K562 (cell line): ENCODE measurements at regions not wholly inside any gene's neighbourhood (a gene's known extent, or its start where the extent isn't known, plus 50 kb on each side); places are given as distances from the start of the nearest gene placed in this dataset.

ENCODE experiments used
- CHD4 ChIP-seq: fragments of 200-600 bp; sonication (generic); IDR thresholded peaks from 3 replicates; pipeline ENCODE4 v1.6.1; 2012; ENCODE audit warnings: low read depth, mild to moderate bottlenecking, mixed read lengths, low read length, inconsistent platforms; ENCODE audit not compliant: insufficient read depth, insufficient replicate concordance, poor library complexity, severe bottlenecking
- CREM ChIP-seq: IDR thresholded peaks from 2 replicates; pipeline ENCODE4 v1.6.1; 2014; ENCODE audit warnings: antibody characterized with exemption, low read depth
- FOXM1 ChIP-seq, 2 experiments: fragments of 450-650 bp in 1 of 2; sonication (generic) in 1 of 2; formaldehyde crosslinking in 1 of 2; IDR thresholded peaks; 2 replicates each; pipeline versions ENCODE4 v1.6.1 to v1.9.0; 2017 to 2022; ENCODE audit warnings: low read depth in 2 of 2, mild to moderate bottlenecking in 2 of 2, missing genetic modification reagents in 1 of 2, moderate library complexity in 1 of 2
- NR3C1 ChIP-seq: sonication (generic); formaldehyde crosslinking; IDR thresholded peaks from 2 replicates; pipeline ENCODE4 v1.8.1; 2022; ENCODE audit warnings: missing genetic modification reagents
- STAT5A ChIP-seq: IDR thresholded peaks from 2 replicates; pipeline ENCODE4 v1.6.1; 2012; ENCODE audit warnings: low read length, inconsistent platforms, borderline replicate concordance
- ZNF740 ChIP-seq, 3 experiments: fragments of 200-800 bp in 1 of 3; sonication (Bioruptor generic) in 1 of 3; sonication (generic) in 1 of 3; formaldehyde crosslinking in 1 of 3; IDR thresholded peaks; 2 replicates each; pipeline versions ENCODE4 v1.6.1 to v1.8.0; 2016 to 2022; ENCODE audit warnings: mild to moderate bottlenecking in 2 of 3, missing compliant biosample characterization in 2 of 3, missing genetic modification characterization in 2 of 3, missing genetic modification reagents in 1 of 3
- ZNF76 ChIP-seq: fragments of 250-450 bp; sonication (Bioruptor Pico); IDR thresholded peaks from 2 replicates; pipeline ENCODE4 v1.4.0; 2020; ENCODE audit warnings: mild to moderate bottlenecking, moderate library complexity, borderline replicate concordance
- ZZZ3 ChIP-seq: fragments of 450-650 bp; IDR thresholded peaks from 2 replicates; pipeline ENCODE4 v1.6.1; 2016; ENCODE audit warnings: antibody characterized with exemption, mild to moderate bottlenecking, moderate library complexity
- TF ChIP-seq, protein P1 (sequence below), 3 experiments: IDR thresholded peaks in 2 of 3; conservative IDR thresholded peaks in 1 of 3; 2 replicates each; pipeline ENCODE4 v1.5.1; 2011 to 2012; ENCODE audit warnings: low read length in 3 of 3, mild to moderate bottlenecking in 3 of 3, control low read depth in 2 of 3, improper control_type of control experiment in 1 of 3, inconsistent platforms in 1 of 3, low read depth in 1 of 3, mixed read lengths in 1 of 3, moderate library complexity in 1 of 3; ENCODE audit not compliant: insufficient read depth in 2 of 3
- TF ChIP-seq, protein P2 (sequence below): conservative IDR thresholded peaks from 2 replicates; pipeline ENCODE4 v1.6.1; 2011; ENCODE audit warnings: low read depth, mild to moderate bottlenecking, low read length; ENCODE audit not compliant: control insufficient read depth
- TF ChIP-seq, protein P3 (sequence below), 2 experiments: fragments of 450-650 bp; formaldehyde crosslinking in 1 of 2; IDR thresholded peaks; 2 replicates each; pipeline versions ENCODE4 v1.4.0 to v1.6.1; 2014 to 2020; ENCODE audit warnings: mild to moderate bottlenecking in 2 of 2, borderline replicate concordance in 1 of 2, low read depth in 1 of 2

GRCh38 chr20:19952392-19952791 is 64.8 kb upstream of the NAA20 start:
- no peak for TF ChIP-seq NR3C1 (CRISPR knock-in tag)
- TF ChIP-seq CHD4 = no peak
- TF ChIP-seq, protein P1, sequence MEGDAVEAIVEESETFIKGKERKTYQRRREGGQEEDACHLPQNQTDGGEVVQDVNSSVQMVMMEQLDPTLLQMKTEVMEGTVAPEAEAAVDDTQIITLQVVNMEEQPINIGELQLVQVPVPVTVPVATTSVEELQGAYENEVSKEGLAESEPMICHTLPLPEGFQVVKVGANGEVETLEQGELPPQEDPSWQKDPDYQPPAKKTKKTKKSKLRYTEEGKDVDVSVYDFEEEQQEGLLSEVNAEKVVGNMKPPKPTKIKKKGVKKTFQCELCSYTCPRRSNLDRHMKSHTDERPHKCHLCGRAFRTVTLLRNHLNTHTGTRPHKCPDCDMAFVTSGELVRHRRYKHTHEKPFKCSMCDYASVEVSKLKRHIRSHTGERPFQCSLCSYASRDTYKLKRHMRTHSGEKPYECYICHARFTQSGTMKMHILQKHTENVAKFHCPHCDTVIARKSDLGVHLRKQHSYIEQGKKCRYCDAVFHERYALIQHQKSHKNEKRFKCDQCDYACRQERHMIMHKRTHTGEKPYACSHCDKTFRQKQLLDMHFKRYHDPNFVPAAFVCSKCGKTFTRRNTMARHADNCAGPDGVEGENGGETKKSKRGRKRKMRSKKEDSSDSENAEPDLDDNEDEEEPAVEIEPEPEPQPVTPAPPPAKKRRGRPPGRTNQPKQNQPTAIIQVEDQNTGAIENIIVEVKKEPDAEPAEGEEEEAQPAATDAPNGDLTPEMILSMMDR (IDR thresholded peaks at IDR 0.05 in 2 of 3, conservative IDR thresholded peaks at IDR 0.05 in 1 of 3; ENCODE audit: insufficient read depth in 2 of 3, low read depth in 1 of 3, low read length in 3 of 3) = no peak
- no peak for TF ChIP-seq STAT5A
- TF ChIP-seq ZNF740 (CRISPR knock-in tag; IDR thresholded peaks at IDR 0.05) = no peak
- no peak for TF ChIP-seq ZNF740 (tag; IDR thresholded peaks at IDR 0.05)
- TF ChIP-seq ZNF76 (CRISPR knock-in tag) = no peak
- no peak for TF ChIP-seq FOXM1 (IDR thresholded peaks at IDR 0.05; ENCODE audit: low read depth)
- TF ChIP-seq FOXM1 (CRISPR knock-in tag; IDR thresholded peaks at IDR 0.05; ENCODE audit: low read depth) = no peak
- TF ChIP-seq, protein P2, sequence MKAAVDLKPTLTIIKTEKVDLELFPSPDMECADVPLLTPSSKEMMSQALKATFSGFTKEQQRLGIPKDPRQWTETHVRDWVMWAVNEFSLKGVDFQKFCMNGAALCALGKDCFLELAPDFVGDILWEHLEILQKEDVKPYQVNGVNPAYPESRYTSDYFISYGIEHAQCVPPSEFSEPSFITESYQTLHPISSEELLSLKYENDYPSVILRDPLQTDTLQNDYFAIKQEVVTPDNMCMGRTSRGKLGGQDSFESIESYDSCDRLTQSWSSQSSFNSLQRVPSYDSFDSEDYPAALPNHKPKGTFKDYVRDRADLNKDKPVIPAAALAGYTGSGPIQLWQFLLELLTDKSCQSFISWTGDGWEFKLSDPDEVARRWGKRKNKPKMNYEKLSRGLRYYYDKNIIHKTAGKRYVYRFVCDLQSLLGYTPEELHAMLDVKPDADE = no peak
- no peak for TF ChIP-seq CREM
- TF ChIP-seq, protein P3, sequence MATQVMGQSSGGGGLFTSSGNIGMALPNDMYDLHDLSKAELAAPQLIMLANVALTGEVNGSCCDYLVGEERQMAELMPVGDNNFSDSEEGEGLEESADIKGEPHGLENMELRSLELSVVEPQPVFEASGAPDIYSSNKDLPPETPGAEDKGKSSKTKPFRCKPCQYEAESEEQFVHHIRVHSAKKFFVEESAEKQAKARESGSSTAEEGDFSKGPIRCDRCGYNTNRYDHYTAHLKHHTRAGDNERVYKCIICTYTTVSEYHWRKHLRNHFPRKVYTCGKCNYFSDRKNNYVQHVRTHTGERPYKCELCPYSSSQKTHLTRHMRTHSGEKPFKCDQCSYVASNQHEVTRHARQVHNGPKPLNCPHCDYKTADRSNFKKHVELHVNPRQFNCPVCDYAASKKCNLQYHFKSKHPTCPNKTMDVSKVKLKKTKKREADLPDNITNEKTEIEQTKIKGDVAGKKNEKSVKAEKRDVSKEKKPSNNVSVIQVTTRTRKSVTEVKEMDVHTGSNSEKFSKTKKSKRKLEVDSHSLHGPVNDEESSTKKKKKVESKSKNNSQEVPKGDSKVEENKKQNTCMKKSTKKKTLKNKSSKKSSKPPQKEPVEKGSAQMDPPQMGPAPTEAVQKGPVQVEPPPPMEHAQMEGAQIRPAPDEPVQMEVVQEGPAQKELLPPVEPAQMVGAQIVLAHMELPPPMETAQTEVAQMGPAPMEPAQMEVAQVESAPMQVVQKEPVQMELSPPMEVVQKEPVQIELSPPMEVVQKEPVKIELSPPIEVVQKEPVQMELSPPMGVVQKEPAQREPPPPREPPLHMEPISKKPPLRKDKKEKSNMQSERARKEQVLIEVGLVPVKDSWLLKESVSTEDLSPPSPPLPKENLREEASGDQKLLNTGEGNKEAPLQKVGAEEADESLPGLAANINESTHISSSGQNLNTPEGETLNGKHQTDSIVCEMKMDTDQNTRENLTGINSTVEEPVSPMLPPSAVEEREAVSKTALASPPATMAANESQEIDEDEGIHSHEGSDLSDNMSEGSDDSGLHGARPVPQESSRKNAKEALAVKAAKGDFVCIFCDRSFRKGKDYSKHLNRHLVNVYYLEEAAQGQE (IDR thresholded peaks at IDR 0.05; ENCODE audit: borderline replicate concordance) = no peak
- TF ChIP-seq, protein P3 (CRISPR knock-in tag; IDR thresholded peaks at IDR 0.05; ENCODE audit: low read depth) = no peak
- no peak for TF ChIP-seq ZZZ3
